Endothelial cell of umbilical vein (primary cell): ENCODE measurements at regions not wholly inside any gene's neighbourhood (a gene's known extent, or its start where the extent isn't known, plus 50 kb on each side); places are given as distances from the start of the nearest gene placed in this dataset.

ENCODE experiments used
- BruUV-seq: library from RNA; stranded (reverse); fragments of 400-500 nt; replicated peaks from 2 replicates; lab custom pipeline; 2021; lab: Mats Ljungman, UMichigan
- CTCF ChIA-PET: fragments of 300-600, 350-600 bp; sonication (Branson Sonifier 250); formaldehyde crosslinking; loops from one replicate; lab custom pipeline; 2021; ENCODE audit warnings: antibody characterized with exemption, inconsistent platforms; lab: Charles Lee
- POLR2A ChIA-PET: fragments of 300-600, 350-600 bp; sonication (Branson Sonifier 250); formaldehyde crosslinking; loops from one replicate; lab custom pipeline; 2021; ENCODE audit warnings: antibody characterized with exemption, inconsistent platforms; lab: Charles Lee
- DNase-seq: peaks from one replicate; pipeline ENCODE4 v3.0.0-alpha.2; 2011; ENCODE audit warnings: low read depth, low spot score
- FAIRE-seq: peaks from 2 replicates; lab custom pipeline; 2011; peaks lifted over from hg19 to GRCh38; lab: Jason Lieb, UNC
- H2AFZ ChIP-seq: 2 replicates; pipeline ENCODE4 v1.6.0; 2012; ENCODE audit warnings: low read depth, low read length, control low read depth, inconsistent platforms
- H3K27ac ChIP-seq: 2 replicates; pipeline ENCODE4 v1.5.1; 2011; ENCODE audit warnings: low read depth, mild to moderate bottlenecking, control low read depth, low read length, moderate library complexity; ENCODE audit not compliant: insufficient read depth
- H3K27me3 ChIP-seq, 2 experiments: 2 replicates each; pipeline versions ENCODE4 v1.6.0 to v1.6.1; 2011; ENCODE audit warnings: low read length in 2 of 2, mixed read lengths in 1 of 2; ENCODE audit not compliant: control insufficient read depth in 2 of 2, insufficient read depth in 2 of 2
- H3K36me3 ChIP-seq, 2 experiments: 2 replicates in 1 of 2; 3 replicates in 1 of 2; pipeline ENCODE4 v1.5.1; 2011; ENCODE audit warnings: low read length in 2 of 2, mild to moderate bottlenecking in 1 of 2, moderate library complexity in 1 of 2; ENCODE audit not compliant: control insufficient read depth in 2 of 2, insufficient read depth in 2 of 2; ENCODE audit errors: extremely low read depth in 1 of 2
- H3K4me1 ChIP-seq: 3 replicates; pipeline ENCODE4 v1.5.1; 2011; ENCODE audit warnings: mild to moderate bottlenecking, low read length; ENCODE audit not compliant: control insufficient read depth, insufficient read depth; ENCODE audit errors: extremely low read depth
- H3K4me2 ChIP-seq: 2 replicates; pipeline ENCODE4 v1.6.1; 2011; ENCODE audit warnings: low read length, control low read depth, mixed read lengths; ENCODE audit not compliant: insufficient read depth
- H3K4me3 ChIP-seq, 3 experiments: fragments of 200-600 bp in 1 of 3; sonication (generic), shearing (Covaris generic) in 1 of 3; replicated peaks in 1 of 3; 2 replicates each; pipeline ENCODE4 v1.5.1; 2011 to 2016; ENCODE audit warnings: control low read depth in 3 of 3, low read length in 3 of 3, mild to moderate bottlenecking in 2 of 3, inconsistent platforms in 1 of 3, low read depth in 1 of 3, moderate library complexity in 1 of 3; ENCODE audit not compliant: insufficient read depth in 1 of 3
- H3K79me2 ChIP-seq: 2 replicates; pipeline ENCODE4 v1.6.0; 2012; ENCODE audit warnings: low read length, inconsistent platforms; ENCODE audit not compliant: control insufficient read depth, insufficient read depth
- H3K9ac ChIP-seq: replicated peaks from 2 replicates; pipeline ENCODE3; 2011; ENCODE audit warnings: low read length, control low read depth; ENCODE audit not compliant: insufficient read depth; ENCODE audit errors: extremely low read depth
- H3K9me1 ChIP-seq: replicated peaks from 3 replicates; pipeline ENCODE4 v1.6.0; 2011; ENCODE audit warnings: mild to moderate bottlenecking, low read length; ENCODE audit not compliant: control insufficient read depth, insufficient read depth; ENCODE audit errors: extremely low read depth
- H3K9me3 ChIP-seq: replicated peaks from 2 replicates; pipeline ENCODE4 v1.5.1; 2012; ENCODE audit warnings: low read length, inconsistent platforms; ENCODE audit not compliant: control insufficient read depth, insufficient read depth
- H4K20me1 ChIP-seq: replicated peaks from 2 replicates; pipeline ENCODE3; 2011; ENCODE audit warnings: mild to moderate bottlenecking, low read length; ENCODE audit not compliant: control insufficient read depth, insufficient read depth; ENCODE audit errors: extremely low read depth
- EZH2 ChIP-seq: IDR thresholded peaks from 2 replicates; pipeline ENCODE4 v1.6.1; 2012; ENCODE audit warnings: borderline replicate concordance, low read depth, mild to moderate bottlenecking, moderate library complexity, low read length, inconsistent platforms; ENCODE audit not compliant: severe bottlenecking
- FOS ChIP-seq: IDR thresholded peaks from 2 replicates; pipeline ENCODE4 v1.6.1; 2011; ENCODE audit warnings: mild to moderate bottlenecking, low read length, moderate library complexity, borderline replicate concordance; ENCODE audit not compliant: insufficient read depth
- GATA2 ChIP-seq: IDR thresholded peaks from 2 replicates; pipeline ENCODE4 v1.7.0; 2011; ENCODE audit warnings: low read depth, mild to moderate bottlenecking, moderate library complexity, mixed read lengths, low read length; ENCODE audit not compliant: insufficient read length, insufficient read depth
- JUN ChIP-seq: IDR thresholded peaks from 2 replicates; pipeline ENCODE4 v1.6.1; 2011; ENCODE audit warnings: borderline replicate concordance, low read depth; ENCODE audit not compliant: insufficient read length, insufficient read depth
- MAX ChIP-seq: IDR thresholded peaks from 2 replicates; pipeline ENCODE4 v1.6.1; 2011; ENCODE audit not compliant: insufficient read depth, insufficient read length
- MYC ChIP-seq: IDR thresholded peaks from one replicate; pipeline ENCODE4 v1.6.1; 2011; ENCODE audit warnings: mild to moderate bottlenecking, low read depth, low read length
- POLR2A ChIP-seq: IDR thresholded peaks from 2 replicates; pipeline ENCODE4 v1.6.1; 2012; ENCODE audit warnings: low read depth, mild to moderate bottlenecking, control low read depth, low read length
- POLR2AphosphoS5 ChIP-seq: IDR thresholded peaks from 2 replicates; pipeline ENCODE4 v1.6.1; 2012; ENCODE audit warnings: low read depth, mild to moderate bottlenecking, control low read depth, low read length, moderate library complexity; ENCODE audit not compliant: insufficient read depth
- dilution Hi-C: fragments of 300-500 bp; cut with MboI; formaldehyde crosslinking; loops from one replicate; pipeline ENCODE4 v1.15.0; 2019; ENCODE audit warnings: low sequenced_read_pairs; ENCODE audit not compliant: extremely low pct_ligation_motif_present
- intact Hi-C: fragments of 100-400 bp; cut with micrococcal nuclease; formaldehyde crosslinking; loops from one replicate; pipeline ENCODE4 v1.10.0; 2022
- TF ChIP-seq, protein P1 (sequence below), 2 donors: IDR thresholded peaks; 1 replicate in 1 of 2; 2 replicates in 1 of 2; pipeline ENCODE4 v1.5.1; 2011; ENCODE audit warnings: low read length in 2 of 2, mild to moderate bottlenecking in 2 of 2, moderate library complexity in 2 of 2, control low read depth in 1 of 2, inconsistent platforms in 1 of 2, low read depth in 1 of 2; ENCODE audit not compliant: insufficient read depth in 1 of 2; ENCODE audit errors: extremely low read depth in 1 of 2

DNA sequence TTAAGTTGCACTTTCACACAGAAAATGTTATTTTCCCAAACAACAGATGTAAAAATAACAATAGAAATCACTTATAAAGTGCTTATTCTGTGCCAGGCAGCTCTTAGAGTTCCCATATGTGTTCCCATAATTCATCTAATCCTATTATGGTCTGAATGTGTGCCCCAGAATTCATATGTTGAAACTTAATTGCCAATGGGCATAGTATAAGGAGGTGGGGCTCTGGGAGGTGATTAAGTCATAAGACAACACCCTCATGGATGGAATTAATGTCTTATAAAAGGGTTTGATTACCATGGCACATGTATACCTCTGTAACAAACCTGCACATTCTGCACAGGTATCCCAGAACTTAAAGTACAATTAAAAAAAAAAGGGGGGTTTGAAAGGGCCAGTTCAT, 92.7 kb downstream of the FZD1 start:
- Histone ChIP-seq H3K4me1 (peaks cover 2% of the 10 kb centered on the region), H2AFZ (no peak overlapping the region), H3K4me3 (no peak overlapping the region), H3K79me2 (no peaks in the 10 kb centered on the region), H3K9me3 (no peaks in the 10 kb centered on the region), H3K36me3 (no peaks in the 10 kb centered on the region), H3K9me1 (no peaks in the 10 kb centered on the region), H3K27ac (no peak overlapping the region), H3K27me3 (no peaks in the 10 kb centered on the region), H4K20me1 (no peaks in the 10 kb centered on the region), H3K9ac (no peak overlapping the region), H3K4me2 (no peak overlapping the region)
- DNase-seq (no peak), FAIRE-seq (no peak)
- dilution Hi-C loops = no loop called here
- TF ChIP-seq EZH2 (no peak), FOS (no peak), JUN (no peak), MAX (no peak), POLR2AphosphoS5 (no peak)
- intact Hi-C loops = no loop called here
- no TSS peak for BruUV-seq
- ChIA-PET CTCF (no interaction called here), POLR2A (no interaction called here)

DNA sequence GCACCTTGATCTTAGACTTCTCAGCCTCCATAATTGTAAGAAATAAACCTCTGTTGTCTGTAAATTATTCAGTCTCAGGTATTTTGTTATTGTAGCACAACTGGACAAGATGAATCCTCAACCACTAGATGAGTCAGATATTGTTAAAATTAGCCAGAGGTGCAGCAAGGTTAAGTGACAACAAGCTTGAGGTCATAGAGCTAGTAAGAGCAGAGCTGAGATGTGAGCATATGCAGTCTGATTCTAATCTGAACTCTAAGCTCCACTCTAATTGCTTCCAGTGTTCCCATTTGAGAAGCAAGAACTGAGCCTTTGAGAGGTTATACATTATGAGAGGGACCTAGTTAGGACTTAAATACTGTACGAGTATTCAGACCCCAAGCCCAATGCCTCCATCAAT, 93.1 kb downstream of the FZD1 start:
- CTCF ChIA-PET = no interaction called here
- intact Hi-C loops = no loop called here
- FAIRE-seq = no peak

More for the DNA sequence above, 93.1 kb downstream of the FZD1 start:
- H3K9me3 ChIP-seq = no peaks in the 10 kb centered on the region
- H3K27me3 ChIP-seq = no peaks in the 10 kb centered on the region
- no peak overlapping the region for H3K27ac ChIP-seq
- no peaks in the 10 kb centered on the region for H3K9me1 ChIP-seq
- H3K79me2 ChIP-seq = no peaks in the 10 kb centered on the region
- POLR2A ChIA-PET = no interaction called here
- no peak for DNase-seq
- H3K4me1 ChIP-seq = no peaks in the 10 kb centered on the region
- H3K9ac ChIP-seq = no peak overlapping the region
- H2AFZ ChIP-seq = no peak overlapping the region
- dilution Hi-C loops = no loop called here
- no peaks in the 10 kb centered on the region for H4K20me1 ChIP-seq
- H3K4me2 ChIP-seq = no peak overlapping the region
- no peaks in the 10 kb centered on the region for H3K36me3 ChIP-seq
- no peak for TF ChIP-seq JUN
- TF ChIP-seq MAX = no peak
- no peak for TF ChIP-seq MYC
- TF ChIP-seq GATA2 = no peak
- TF ChIP-seq FOS = no peak
- no peak for TF ChIP-seq POLR2AphosphoS5
- TF ChIP-seq EZH2 = no peak
- no peak for TF ChIP-seq POLR2A
- TF ChIP-seq, protein P1, sequence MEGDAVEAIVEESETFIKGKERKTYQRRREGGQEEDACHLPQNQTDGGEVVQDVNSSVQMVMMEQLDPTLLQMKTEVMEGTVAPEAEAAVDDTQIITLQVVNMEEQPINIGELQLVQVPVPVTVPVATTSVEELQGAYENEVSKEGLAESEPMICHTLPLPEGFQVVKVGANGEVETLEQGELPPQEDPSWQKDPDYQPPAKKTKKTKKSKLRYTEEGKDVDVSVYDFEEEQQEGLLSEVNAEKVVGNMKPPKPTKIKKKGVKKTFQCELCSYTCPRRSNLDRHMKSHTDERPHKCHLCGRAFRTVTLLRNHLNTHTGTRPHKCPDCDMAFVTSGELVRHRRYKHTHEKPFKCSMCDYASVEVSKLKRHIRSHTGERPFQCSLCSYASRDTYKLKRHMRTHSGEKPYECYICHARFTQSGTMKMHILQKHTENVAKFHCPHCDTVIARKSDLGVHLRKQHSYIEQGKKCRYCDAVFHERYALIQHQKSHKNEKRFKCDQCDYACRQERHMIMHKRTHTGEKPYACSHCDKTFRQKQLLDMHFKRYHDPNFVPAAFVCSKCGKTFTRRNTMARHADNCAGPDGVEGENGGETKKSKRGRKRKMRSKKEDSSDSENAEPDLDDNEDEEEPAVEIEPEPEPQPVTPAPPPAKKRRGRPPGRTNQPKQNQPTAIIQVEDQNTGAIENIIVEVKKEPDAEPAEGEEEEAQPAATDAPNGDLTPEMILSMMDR (IDR thresholded peaks at IDR 0.05; ENCODE audit: extremely low read depth in 1 of 2, insufficient read depth in 1 of 2, low read depth in 1 of 2, low read length in 2 of 2) = no peak
- H3K4me3 ChIP-seq = no peak overlapping the region
- BruUV-seq = no TSS peak
